ENCODE measurements at regions not wholly inside any gene's neighbourhood (a gene's known extent, or its start where the extent isn't known, plus 50 kb on each side); places are given as distances from the start of the nearest gene placed in this dataset.
A peak's percentile ranks its signal among the peaks of the same experiment; 100 is the strongest.

DNA sequence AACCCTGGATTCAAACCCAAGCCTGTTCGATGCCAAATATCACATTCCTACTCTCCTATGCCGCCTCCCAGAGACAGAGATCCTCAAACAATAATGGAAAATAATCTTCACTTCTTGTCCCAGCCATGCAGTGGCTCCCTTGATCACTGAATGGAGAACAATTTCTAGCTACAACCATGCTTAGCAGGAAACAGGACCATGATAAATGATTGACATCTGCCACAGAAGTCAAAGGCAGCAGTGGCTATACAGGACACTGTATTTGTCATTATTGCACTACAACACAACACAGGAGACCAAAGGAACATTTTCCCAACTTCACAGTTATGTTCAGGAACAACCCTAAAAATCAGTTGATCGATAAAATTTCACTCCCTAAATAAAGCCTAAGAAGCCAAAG, 243.3 kb upstream of the SLC7A11 start:
- Histone ChIP-seq H3K9ac (ENCODE audit: low read length) (no peak overlapping the region), H3K79me2 (ENCODE audit: low read length) (no peaks in the 10 kb centered on the region), H2AFZ (ENCODE audit: low read length) (no peak overlapping the region), H3K4me1 (ENCODE audit: insufficient read depth, low read length) (peaks cover 8% of the 10 kb centered on the region), H4K20me1 (ENCODE audit: low read length) (no peaks in the 10 kb centered on the region), H3K4me2 (ENCODE audit: low read length) (no peak overlapping the region), H3K36me3 (ENCODE audit: low read depth, low read length) (no peaks in the 10 kb centered on the region), H3K27me3 (ENCODE audit: low read length) (no peaks in the 10 kb centered on the region), H3K4me3 (ENCODE audit: low read length) (no peak overlapping the region), H3F3A (ENCODE audit: low read length, unreplicated experiment) (no peaks in the 10 kb centered on the region), H3K9me3 (ENCODE audit: low read length) (no peaks in the 10 kb centered on the region), H3K27ac (ENCODE audit: low read length) (no peak overlapping the region), H3K9me2 (replicated peaks; ENCODE audit: low read length) (no peaks in the 10 kb centered on the region)
- BruUV-seq (replicated peaks): no TSS peak
- DNase-seq (no peak), ATAC-seq (no peak)
- CTCF ChIA-PET: no interaction called here
- TF ChIP-seq, protein P1, sequence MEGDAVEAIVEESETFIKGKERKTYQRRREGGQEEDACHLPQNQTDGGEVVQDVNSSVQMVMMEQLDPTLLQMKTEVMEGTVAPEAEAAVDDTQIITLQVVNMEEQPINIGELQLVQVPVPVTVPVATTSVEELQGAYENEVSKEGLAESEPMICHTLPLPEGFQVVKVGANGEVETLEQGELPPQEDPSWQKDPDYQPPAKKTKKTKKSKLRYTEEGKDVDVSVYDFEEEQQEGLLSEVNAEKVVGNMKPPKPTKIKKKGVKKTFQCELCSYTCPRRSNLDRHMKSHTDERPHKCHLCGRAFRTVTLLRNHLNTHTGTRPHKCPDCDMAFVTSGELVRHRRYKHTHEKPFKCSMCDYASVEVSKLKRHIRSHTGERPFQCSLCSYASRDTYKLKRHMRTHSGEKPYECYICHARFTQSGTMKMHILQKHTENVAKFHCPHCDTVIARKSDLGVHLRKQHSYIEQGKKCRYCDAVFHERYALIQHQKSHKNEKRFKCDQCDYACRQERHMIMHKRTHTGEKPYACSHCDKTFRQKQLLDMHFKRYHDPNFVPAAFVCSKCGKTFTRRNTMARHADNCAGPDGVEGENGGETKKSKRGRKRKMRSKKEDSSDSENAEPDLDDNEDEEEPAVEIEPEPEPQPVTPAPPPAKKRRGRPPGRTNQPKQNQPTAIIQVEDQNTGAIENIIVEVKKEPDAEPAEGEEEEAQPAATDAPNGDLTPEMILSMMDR (conservative IDR thresholded peaks at IDR 0.05; ENCODE audit: low read depth, low read length): no peak
- TF ChIP-seq EZH2phosphoT487 (IDR thresholded peaks at IDR 0.05; ENCODE audit: borderline replicate concordance, low read length) (no peak), EZH2 (IDR thresholded peaks at IDR 0.05; ENCODE audit: low read length, unreplicated experiment) (no peak)
- POLR2A ChIA-PET (ENCODE audit: unreplicated experiment): no interaction called here
- intact Hi-C loops (cut with micrococcal nuclease): no loop called here

DNA sequence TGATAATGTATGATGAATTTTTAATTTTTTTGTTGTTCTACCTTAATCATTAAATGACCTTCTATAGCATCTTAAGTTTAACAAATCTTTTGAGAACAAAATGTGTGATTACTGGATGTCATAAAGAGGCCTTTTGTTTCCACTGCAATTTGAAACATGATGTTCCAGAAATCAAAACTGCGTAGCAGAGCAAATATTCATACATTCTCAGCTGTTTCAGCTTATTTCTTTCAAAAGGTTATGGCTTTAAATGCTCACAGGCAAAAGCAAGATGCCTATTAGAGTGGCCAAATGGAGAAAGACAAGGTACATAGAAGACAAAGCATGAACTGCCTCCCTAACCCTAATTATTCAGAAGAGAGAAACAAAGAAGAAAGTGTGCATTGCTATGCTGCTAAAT, 233.0 kb upstream of the SLC7A11 start:
- no peak for DNase-seq
- H3K9me3 ChIP-seq (ENCODE audit: low read length): no peaks in the 10 kb centered on the region
- CTCF ChIA-PET: no interaction called here
- peaks cover 10% of the 10 kb centered on the region; the same call in 1 of the 2 replicates for H3K4me1 ChIP-seq (ENCODE audit: insufficient read depth, low read length)
- BruUV-seq (replicated peaks): no TSS peak
- ATAC-seq: no peak
- TF ChIP-seq EZH2 (IDR thresholded peaks at IDR 0.05; ENCODE audit: low read length, unreplicated experiment) (no peak), EZH2phosphoT487 (IDR thresholded peaks at IDR 0.05; ENCODE audit: borderline replicate concordance, low read length) (no peak)
- TF ChIP-seq, protein P1 (conservative IDR thresholded peaks at IDR 0.05; ENCODE audit: low read depth, low read length): no peak
- H3F3A ChIP-seq (ENCODE audit: low read length, unreplicated experiment): no peaks in the 10 kb centered on the region
- H3K27me3 ChIP-seq (ENCODE audit: low read length): no peaks in the 10 kb centered on the region
- no peaks in the 10 kb centered on the region for H3K79me2 ChIP-seq (ENCODE audit: low read length)
- no peaks in the 10 kb centered on the region for H3K36me3 ChIP-seq (ENCODE audit: low read depth, low read length)
- no peak overlapping the region for H3K27ac ChIP-seq (ENCODE audit: low read length)
- no peaks in the 10 kb centered on the region for H4K20me1 ChIP-seq (ENCODE audit: low read length)
- no peak overlapping the region for H3K9ac ChIP-seq (ENCODE audit: low read length)
- H2AFZ ChIP-seq (ENCODE audit: low read length): no peak overlapping the region
- H3K9me2 ChIP-seq (replicated peaks; ENCODE audit: low read length): no peaks in the 10 kb centered on the region
- H3K4me2 ChIP-seq (ENCODE audit: low read length): no peak overlapping the region
- no peak overlapping the region for H3K4me3 ChIP-seq (ENCODE audit: low read length)
- POLR2A ChIA-PET (ENCODE audit: unreplicated experiment): no interaction called here
- intact Hi-C loops (cut with micrococcal nuclease): no loop called here

DNA sequence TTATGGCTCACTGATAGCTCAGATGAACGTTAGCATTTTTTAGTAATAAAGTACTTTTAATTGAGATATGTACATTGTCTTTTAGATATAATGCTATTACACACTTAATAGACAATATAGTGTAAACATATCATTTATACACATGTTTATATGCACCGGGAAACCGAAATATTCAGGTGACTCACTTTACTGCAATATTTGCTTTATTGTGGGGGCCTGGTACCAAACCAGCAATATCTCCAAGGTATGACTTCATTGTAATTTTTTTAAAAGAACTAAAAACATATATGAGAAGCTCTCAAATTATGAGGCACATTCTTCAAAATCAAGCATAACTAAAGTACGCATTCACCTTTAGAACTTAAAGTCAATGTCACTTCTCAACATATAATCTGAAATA, 231.2 kb upstream of the SLC7A11 start:
- ChIA-PET POLR2A (ENCODE audit: unreplicated experiment) (interaction anchor here (0.8 kb wide), 1 partner anchor 231 kb away, joined by 4 read pairs; the partner anchor contains the start of gene SLC7A11), CTCF (no interaction called here)
- Histone ChIP-seq H3F3A (ENCODE audit: low read length, unreplicated experiment) (no peaks in the 10 kb centered on the region), H4K20me1 (ENCODE audit: low read length) (no peaks in the 10 kb centered on the region), H3K4me3 (ENCODE audit: low read length) (no peak overlapping the region), H2AFZ (ENCODE audit: low read length) (no peak overlapping the region), H3K9me2 (replicated peaks; ENCODE audit: low read length) (no peaks in the 10 kb centered on the region), H3K79me2 (ENCODE audit: low read length) (no peaks in the 10 kb centered on the region), H3K36me3 (ENCODE audit: low read depth, low read length) (no peaks in the 10 kb centered on the region), H3K9ac (ENCODE audit: low read length) (no peak overlapping the region), H3K27ac (ENCODE audit: low read length) (no peak overlapping the region), H3K27me3 (ENCODE audit: low read length) (no peaks in the 10 kb centered on the region), H3K9me3 (ENCODE audit: low read length) (no peaks in the 10 kb centered on the region), H3K4me1 (ENCODE audit: insufficient read depth, low read length) (peaks cover 10% of the 10 kb centered on the region; the same call in 1 of the 2 replicates), H3K4me2 (ENCODE audit: low read length) (no peak overlapping the region)
- intact Hi-C loops (cut with micrococcal nuclease): no loop called here
- ATAC-seq (peak; percentile 74), DNase-seq (peak; percentile 62)
- no TSS peak for BruUV-seq (replicated peaks)
- TF ChIP-seq EZH2 (IDR thresholded peaks at IDR 0.05; ENCODE audit: low read length, unreplicated experiment) (no peak), EZH2phosphoT487 (IDR thresholded peaks at IDR 0.05; ENCODE audit: borderline replicate concordance, low read length) (no peak)
- TF ChIP-seq, protein P1 (conservative IDR thresholded peaks at IDR 0.05; ENCODE audit: low read depth, low read length): no peak

All from PC-3 (cell line).